ENCODE measurements at regions not wholly inside any gene's neighbourhood (a gene's known extent, or its start where the extent isn't known, plus 50 kb on each side); places are given as distances from the start of the nearest gene placed in this dataset.

DNA sequence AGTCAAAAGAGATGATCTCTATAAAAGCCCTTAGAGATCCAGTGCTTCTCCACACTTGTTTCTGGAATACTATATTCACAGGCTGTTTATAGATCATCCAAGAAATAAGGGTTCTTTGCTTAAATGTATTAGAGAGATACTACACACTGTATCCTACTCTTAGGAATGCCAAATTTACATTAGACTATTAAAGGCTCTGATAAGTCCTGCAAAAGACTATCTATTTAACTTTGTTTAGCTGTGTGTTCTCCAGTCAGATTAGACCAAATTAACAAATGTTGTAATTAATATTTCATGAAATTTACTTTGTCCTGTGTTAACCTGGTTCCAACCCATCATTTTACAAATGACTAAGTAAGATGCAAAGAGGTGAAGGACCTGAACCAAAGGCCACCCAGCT is 260.5 kb upstream of the ZIC3 start:
- TF ChIP-seq, protein P1, sequence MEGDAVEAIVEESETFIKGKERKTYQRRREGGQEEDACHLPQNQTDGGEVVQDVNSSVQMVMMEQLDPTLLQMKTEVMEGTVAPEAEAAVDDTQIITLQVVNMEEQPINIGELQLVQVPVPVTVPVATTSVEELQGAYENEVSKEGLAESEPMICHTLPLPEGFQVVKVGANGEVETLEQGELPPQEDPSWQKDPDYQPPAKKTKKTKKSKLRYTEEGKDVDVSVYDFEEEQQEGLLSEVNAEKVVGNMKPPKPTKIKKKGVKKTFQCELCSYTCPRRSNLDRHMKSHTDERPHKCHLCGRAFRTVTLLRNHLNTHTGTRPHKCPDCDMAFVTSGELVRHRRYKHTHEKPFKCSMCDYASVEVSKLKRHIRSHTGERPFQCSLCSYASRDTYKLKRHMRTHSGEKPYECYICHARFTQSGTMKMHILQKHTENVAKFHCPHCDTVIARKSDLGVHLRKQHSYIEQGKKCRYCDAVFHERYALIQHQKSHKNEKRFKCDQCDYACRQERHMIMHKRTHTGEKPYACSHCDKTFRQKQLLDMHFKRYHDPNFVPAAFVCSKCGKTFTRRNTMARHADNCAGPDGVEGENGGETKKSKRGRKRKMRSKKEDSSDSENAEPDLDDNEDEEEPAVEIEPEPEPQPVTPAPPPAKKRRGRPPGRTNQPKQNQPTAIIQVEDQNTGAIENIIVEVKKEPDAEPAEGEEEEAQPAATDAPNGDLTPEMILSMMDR (IDR thresholded peaks at IDR 0.05), result no peak
- H3K27ac ChIP-seq, result no peak overlapping the region
- intact Hi-C loops (cut with DNase I), result no loop called here
- H3K27me3 ChIP-seq, result no peaks in the 10 kb centered on the region
- H3K4me3 ChIP-seq, result no peak overlapping the region
- H3K9ac ChIP-seq (ENCODE audit: low read depth in 2 of 2, low read length in 2 of 2), result no peak overlapping the region
- H3K36me3 ChIP-seq, result no peaks in the 10 kb centered on the region
- no peaks in the 10 kb centered on the region for H3K9me3 ChIP-seq
- H3K4me1 ChIP-seq, result no peaks in the 10 kb centered on the region
- no peak for DNase-seq

DNA sequence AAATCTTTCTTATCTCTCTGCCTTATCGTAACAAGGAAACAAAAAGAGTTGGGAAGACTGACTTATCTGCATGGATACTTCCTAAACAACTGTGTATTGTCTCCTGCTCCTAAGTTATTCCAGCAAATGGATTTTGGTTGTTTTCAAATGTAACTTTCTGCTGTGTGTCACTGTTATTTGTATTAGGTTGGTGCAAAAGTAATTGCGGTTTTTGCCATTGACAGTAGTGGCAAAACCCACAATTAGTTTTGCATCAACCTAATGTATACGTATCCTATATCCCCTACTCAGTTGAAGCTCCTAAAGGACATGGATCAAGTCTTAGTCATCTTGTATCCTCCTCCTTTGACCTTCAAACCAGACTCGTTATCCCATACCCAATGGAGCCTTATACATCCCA is 263.4 kb upstream of the GPR101 start:
- Histone ChIP-seq H3K9ac (ENCODE audit: low read depth in 2 of 2, low read length in 2 of 2) (no peak overlapping the region), H3K27ac (no peak overlapping the region), H3K27me3 (no peaks in the 10 kb centered on the region), H3K9me3 (no peaks in the 10 kb centered on the region), H3K4me1 (no peaks in the 10 kb centered on the region), H3K36me3 (no peaks in the 10 kb centered on the region), H3K4me3 (no peak overlapping the region)
- TF ChIP-seq, protein P1 (IDR thresholded peaks at IDR 0.05), result no peak
- intact Hi-C loops (cut with DNase I), result no loop called here
- no peak for DNase-seq

DNA sequence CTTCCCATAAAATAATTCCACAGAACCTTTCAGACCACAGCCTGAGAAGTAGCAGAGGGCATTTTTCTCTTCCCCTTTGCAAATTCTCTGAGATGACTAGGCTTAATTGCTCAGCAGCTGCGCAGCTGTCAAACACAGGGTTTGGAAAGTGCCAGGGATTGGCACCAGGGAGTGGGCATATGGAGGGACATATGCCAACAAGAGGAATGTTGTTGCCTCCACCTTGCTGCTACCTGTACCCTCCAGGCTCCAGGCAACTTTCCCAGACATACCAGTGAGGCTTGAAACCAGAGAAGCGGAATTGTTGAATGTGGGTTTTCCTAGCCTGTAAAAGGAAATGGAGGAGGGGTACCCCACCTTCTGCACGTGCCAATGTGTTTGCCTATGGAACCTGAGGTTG is 256.2 kb upstream of the GPR101 start:
- no peak overlapping the region for H3K27ac ChIP-seq
- no peaks in the 10 kb centered on the region for H3K36me3 ChIP-seq
- H3K27me3 ChIP-seq, result no peaks in the 10 kb centered on the region
- DNase-seq, result no peak
- TF ChIP-seq, protein P1 (IDR thresholded peaks at IDR 0.05), result no peak
- H3K4me1 ChIP-seq, result no peaks in the 10 kb centered on the region
- no peaks in the 10 kb centered on the region for H3K9me3 ChIP-seq
- intact Hi-C loops (cut with DNase I), result no loop called here
- H3K4me3 ChIP-seq, result no peak overlapping the region
- H3K9ac ChIP-seq (ENCODE audit: low read depth in 2 of 2, low read length in 2 of 2), result no peak overlapping the region

DNA sequence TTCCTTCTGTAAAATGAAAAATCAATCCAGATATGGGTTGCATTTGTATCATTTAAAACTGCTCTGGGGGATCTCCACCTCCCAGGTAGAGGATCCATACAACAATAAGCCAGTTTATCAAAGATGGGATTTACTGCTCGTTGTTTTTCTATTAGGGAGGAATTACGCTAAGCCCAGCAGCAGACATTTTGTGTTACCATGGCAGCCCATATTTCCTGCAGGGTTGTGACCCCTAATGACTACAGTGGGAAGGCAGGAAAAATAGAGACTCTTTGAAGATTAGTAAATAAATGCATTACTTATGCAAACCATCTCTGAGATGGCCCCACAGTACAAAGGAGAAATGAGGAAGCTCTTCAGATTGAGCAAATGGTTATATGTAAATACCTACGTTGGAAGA is 253.4 kb upstream of the GPR101 start:
- intact Hi-C loops (cut with DNase I), result no loop called here
- TF ChIP-seq, protein P1 (IDR thresholded peaks at IDR 0.05), result no peak
- Histone ChIP-seq H3K27ac (no peak overlapping the region), H3K27me3 (no peaks in the 10 kb centered on the region), H3K9ac (ENCODE audit: low read depth in 2 of 2, low read length in 2 of 2) (no peak overlapping the region), H3K36me3 (no peaks in the 10 kb centered on the region), H3K4me1 (no peaks in the 10 kb centered on the region), H3K9me3 (no peaks in the 10 kb centered on the region), H3K4me3 (no peak overlapping the region)
- no peak for DNase-seq

DNA sequence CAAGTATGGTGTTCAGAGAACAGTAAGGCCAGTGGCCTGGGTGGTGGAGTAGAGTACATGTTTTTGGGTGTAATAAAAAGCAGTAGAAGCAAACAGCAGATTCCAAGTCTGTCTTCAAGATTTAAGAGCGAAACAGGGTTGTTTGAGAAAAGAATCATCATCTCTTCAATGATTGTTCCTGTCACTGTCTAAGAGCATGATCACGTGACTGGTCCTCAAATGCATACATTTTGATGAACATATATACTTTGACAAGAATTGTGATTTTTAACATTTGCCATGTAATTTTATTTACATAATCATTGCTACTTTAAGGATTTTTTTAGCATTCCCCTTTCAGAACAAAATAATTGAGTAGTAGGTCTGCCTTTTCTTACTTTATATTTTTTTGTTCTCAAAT is 252.6 kb upstream of the GPR101 start:
- no peak overlapping the region for H3K27ac ChIP-seq
- no peaks in the 10 kb centered on the region for H3K36me3 ChIP-seq
- no peaks in the 10 kb centered on the region for H3K9me3 ChIP-seq
- H3K9ac ChIP-seq (ENCODE audit: low read depth in 2 of 2, low read length in 2 of 2), result no peak overlapping the region
- H3K4me3 ChIP-seq, result no peak overlapping the region
- DNase-seq, result no peak
- intact Hi-C loops (cut with DNase I), result no loop called here
- TF ChIP-seq, protein P1 (IDR thresholded peaks at IDR 0.05), result no peak
- no peaks in the 10 kb centered on the region for H3K27me3 ChIP-seq
- H3K4me1 ChIP-seq, result no peaks in the 10 kb centered on the region

DNA sequence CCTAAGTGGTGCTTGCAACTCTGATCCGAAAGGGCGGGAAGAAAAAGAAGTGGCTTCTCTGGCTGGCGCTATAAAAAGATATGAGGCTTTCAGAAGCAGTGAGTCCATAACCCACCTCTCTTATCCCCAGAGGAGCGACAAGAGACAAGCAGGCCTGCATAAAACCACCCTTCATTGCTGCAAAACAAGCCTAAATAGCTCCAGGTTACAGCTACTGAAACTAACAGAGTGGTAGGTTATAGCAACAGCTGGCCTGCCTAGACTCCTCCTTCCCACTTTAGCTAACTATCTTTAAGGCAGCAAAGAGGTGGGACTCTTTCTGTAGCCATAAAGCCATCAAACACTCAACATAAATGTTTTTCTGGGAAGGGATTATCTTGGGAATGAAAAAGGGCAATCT is 245.0 kb upstream of the GPR101 start:
- no peak for DNase-seq
- Histone ChIP-seq H3K36me3 (no peaks in the 10 kb centered on the region), H3K4me1 (no peaks in the 10 kb centered on the region), H3K27me3 (no peaks in the 10 kb centered on the region), H3K9me3 (no peaks in the 10 kb centered on the region), H3K4me3 (no peak overlapping the region), H3K9ac (ENCODE audit: low read depth in 2 of 2, low read length in 2 of 2) (no peak overlapping the region), H3K27ac (no peak overlapping the region)
- intact Hi-C loops (cut with DNase I), result no loop called here
- TF ChIP-seq, protein P1 (IDR thresholded peaks at IDR 0.05), result no peak

Measured in colonic mucosa (tissue), 4 donors.